Left lobe of liver (tissue), 2 donors: ENCODE measurements at regions not wholly inside any gene's neighbourhood (a gene's known extent, or its start where the extent isn't known, plus 50 kb on each side); places are given as distances from the start of the nearest gene placed in this dataset.
"Not testable (repeated sequence)": the region's sequence is repeated elsewhere in the genome, so short reads cannot be mapped to it uniquely, and the experiment has no call there.

Source experiments
- ATAC-seq: fragments of 200-7000 bp; cut with Tn5 transposase; one replicate; pipeline ENCODE4 v1.9.1; 2020; ENCODE audit warnings: mild to moderate bottlenecking, moderate library complexity
- DNase-seq: peaks from one replicate; pipeline ENCODE4 v3.0.0-alpha.2; 2020; ENCODE audit warnings: low spot score
- donor health status: DM: no; HTN: no; CAD: no; lungs with moderate emphysema.
- donor health status: DM: no; HTN: yes; CAD: no.

DNA sequence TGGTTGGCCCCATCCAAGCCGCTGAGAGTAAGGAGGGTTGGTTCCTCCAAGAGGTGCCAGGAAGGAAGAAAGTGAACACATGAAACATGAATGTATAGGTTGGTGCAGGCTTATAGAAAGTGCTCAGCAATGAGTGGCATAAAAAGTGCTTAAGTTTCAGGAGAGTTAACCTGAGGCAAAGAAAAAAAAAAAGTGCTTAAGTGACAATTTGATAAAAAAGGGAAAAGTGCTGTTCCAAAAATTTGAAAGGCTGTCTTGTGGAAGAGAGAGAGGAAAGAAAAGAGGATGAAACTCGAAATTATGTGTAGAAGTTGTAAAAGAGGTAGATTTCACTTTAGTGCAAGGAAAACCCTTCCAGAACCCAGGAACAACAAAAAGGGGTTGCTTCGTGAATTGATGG, 85.5 kb upstream of the MAP4K4 start:
- no peak for DNase-seq
- ATAC-seq: no peak

DNA sequence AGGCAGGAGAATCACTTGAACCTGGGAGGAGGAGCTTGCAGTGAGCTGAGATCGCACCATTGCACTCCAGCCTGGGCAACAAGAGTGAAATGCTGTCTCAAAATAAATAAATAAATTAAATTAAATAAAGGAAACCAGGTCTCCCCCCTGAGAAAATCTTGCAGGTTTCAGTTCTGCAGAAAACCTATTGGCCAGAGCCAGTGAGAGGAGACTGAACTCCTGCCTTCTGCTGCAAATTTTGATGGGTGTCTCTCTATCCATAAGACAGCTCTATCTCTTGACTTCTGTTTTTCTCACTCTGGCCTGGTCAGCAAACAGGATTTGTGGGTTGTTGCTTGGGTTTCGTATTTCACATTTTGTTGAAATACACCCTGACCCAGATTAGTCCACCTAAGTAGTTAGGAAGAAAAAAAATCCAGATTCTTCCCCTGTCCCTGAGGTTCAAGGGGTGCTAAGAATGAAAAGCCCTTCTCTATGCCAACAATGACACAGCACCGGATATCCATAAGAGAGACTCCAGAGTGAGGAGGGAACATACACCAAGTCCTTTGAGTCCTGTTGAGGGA, 86.7 kb upstream of the MAP4K4 start:
- no peak for ATAC-seq
- DNase-seq: no peak

DNA sequence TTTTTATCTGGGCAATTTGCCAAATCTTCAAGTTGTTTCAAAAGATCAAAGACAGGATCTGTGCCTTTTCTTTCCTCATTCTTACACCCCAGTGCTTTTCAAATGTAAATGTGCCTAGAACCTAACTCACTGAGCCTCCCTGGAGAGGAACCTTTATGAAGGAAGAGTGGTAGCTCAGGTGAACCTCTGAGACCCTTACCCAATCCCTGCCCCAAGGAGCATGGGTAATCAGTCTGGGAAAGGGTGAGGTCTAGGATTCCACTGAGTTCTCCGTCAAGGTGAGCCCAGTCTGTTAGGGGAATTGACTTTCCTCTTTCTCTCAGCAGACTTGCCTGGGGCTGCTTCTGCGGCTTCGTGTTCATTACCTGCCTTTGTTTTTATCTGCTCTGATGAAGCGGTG, 88.1 kb upstream of the MAP4K4 start:
- DNase-seq (no peak), ATAC-seq (no peak)

DNA sequence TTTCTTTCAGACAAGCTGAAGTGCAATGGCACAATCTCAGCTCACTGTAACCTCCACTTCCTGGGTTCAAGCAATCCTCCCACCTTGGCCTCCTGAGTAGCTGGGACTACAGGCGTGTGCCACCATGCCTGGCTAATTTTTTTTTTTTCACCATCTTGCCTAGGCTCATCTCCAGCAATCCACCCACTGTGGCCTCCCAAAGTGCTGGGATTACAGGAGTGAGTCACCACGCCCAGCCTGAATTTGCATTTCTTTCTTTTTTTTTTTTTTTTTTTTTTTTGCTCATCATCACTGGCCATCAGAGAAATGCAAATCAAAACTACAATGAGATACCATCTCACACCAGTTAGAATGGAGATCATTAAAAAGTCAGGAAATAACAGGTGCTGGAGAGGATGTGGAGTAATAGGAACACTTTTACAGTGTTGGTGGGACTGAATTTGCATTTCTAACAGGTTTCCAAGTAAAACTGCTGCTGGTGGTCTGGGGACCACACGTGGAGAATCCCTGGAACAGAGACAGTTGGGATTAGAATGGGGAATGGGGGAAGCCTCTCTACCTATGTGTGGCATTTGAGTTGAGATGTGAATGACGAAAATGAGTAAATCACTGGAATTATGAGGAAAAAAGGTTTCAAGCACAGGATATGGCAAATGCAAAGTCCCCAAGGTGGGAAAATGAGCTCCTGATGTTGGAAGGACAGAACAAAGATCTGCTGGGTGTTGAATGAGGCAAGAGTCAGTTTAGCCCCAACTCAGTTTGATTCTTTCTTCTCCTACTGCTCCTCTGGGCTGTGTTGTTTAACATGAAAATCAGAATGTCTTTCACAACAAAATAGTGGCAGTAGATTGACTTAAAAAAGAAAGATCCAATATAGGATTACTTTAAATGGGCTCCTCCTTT, 88.8 kb upstream of the MAP4K4 start:
- no peak for ATAC-seq

DNA sequence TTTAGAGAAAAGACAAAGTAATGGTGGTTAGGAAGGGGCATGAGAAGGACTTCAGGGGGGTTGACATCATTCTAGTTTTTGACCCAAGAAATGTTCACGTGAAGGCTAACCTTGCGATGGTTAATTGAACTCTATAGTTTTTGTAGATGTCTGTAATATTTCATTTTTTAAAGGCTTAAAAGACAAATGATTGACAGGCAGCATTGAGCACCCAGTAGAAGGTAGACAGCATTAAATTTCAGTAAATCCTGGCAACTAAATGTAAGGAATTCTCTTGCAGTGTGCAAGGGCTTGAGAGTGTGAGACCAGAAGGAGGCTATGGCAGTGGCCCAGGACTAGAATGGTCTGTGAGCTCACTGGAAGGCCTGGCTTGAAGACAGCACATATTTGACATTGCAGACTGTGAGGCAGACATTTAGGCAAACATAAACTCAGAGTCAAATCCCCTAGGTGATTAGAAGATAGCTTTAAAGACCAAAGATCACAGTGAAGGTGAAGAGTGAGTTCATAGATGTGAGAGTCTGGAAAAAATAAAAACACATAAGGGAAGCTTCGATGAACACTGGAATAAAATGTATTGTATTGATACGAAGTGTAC, 100.1 kb upstream of the MAP4K4 start:
- DNase-seq (peak; percentile 70), ATAC-seq (peak; percentile 96)

More for the DNA sequence above, 88.8 kb upstream of the MAP4K4 start:
- no peak for DNase-seq

DNA sequence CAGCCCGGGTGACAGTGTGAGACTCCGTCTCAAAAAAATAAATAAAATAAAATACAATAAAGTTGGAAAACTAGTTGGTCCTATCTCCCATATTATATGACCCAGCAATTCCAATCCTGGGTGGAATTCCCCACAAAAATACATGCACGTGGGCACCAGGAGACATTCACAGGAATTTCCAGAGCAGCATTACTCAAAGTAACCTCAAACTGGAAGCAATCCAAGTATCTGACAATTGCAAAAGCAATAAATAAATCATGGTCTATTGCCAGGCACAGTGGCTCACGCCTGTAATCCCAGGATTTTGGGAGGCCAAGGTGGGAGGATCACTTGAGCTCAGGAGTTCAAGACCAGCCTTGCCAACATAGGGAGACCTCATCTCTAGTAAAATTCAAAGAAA, 101.2 kb upstream of the MAP4K4 start:
- ATAC-seq: peak; percentile 50
- no peak for DNase-seq

DNA sequence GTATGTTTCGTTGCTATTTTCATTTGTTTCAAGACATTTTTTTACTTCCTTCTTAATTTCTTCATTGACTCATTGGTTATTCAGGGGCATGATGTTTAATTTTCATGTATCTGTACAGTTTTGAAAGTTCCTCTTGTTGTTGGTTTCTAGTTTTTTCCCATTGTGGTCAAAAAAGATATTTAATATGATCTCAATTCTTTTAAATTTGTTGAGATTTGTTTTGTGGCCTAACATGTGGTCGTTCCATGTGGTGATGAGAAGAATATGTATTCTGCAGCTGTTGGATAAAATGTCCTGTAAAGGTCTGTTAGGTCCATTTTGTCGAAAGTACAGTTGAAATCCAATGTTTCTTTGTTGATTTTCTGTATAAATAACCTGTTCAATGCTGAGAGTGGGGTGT, 110.3 kb upstream of the MAP4K4 start:
- ATAC-seq: no peak
- no peak for DNase-seq

DNA sequence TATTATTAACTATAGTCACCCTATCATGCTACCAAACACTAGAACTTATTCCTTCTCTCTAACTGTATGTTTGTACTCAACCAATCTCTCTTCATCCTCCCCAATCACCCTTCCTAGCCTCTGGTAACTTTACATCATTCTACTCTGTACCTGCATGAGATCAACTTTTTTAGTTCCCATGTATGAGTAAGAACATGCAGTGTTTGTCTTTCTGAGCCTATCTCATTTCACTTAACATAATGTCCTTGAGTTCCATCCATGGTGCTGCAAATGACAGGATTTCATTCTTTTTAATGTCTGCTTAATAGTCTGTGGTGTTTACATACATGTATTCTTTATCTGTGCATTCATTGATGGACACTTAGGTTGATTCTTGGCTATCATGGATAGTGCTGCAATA, 108.9 kb upstream of the RFX8 start:
- ATAC-seq: no peak
- no peak for DNase-seq

DNA sequence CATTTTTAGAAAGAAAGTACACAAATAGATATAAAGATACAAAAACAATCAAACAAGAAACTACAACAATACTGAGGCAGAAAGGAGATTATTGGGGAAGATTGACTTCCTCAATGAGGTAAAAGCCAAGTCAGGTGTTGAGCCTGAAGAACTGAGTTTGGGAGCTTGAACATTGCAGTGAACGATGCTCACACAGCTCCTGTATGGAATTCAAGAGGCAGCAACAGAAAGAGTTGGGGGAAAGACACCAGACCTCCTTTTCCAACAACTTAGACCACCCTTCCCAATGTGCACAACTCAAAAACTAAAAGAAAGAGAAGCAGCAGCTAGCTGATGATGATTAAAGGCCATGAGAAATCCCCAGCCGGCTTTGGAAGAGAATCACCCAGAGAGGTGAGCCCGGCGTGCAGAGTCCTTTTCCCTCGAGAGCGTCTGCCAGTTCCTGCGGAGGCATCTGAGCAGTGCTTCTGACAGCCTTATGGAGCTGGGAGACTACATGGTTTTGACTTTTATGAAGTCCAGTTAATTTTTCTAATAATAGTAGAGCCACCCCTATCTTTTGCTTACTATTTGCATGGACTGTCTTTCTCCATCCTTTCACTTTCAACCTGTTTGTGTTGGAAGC, 106.9 kb upstream of the RFX8 start:
- ATAC-seq (no peak), DNase-seq (no peak)

DNA sequence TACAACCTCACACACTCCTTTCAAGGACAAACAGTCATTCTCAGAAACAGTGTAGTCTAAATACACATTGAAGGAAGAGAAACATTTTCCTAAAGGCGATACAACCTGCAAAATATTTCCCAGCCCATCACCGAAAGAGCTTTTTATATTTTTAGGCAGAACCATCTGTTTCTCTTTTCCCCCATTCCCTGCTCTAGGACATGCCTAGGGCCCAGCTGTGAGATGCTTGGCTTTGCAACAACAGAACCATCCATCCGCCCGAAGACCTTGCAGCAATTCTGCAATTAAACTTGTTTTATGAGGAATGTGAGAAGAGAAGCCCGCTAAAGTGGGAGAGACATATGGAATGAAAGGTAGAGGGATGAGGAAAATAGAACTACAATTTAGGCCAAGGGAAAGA, 105.6 kb upstream of the RFX8 start:
- DNase-seq (no peak), ATAC-seq (no peak)

DNA sequence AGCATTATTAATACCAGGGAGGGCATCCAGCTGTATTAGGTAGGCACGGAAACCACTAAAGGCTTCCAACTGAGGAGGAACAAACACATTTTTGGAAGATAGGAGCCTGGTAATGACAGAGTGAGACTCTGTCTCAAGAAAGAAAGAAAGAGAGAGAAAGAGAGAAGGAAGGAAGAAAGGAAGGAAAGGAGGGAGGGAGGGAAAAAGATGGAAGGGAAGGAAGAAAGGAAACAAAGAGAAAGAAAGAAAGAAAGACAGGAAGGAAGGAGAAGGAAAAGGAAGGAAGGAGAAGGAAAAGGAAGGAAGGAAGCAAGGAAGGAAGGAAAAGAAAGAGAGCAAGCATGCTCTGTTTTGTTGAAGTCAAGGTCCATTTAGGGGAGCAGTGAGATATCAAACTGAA, 103.8 kb upstream of the RFX8 start:
- ATAC-seq (no peak), DNase-seq (no peak)

DNA sequence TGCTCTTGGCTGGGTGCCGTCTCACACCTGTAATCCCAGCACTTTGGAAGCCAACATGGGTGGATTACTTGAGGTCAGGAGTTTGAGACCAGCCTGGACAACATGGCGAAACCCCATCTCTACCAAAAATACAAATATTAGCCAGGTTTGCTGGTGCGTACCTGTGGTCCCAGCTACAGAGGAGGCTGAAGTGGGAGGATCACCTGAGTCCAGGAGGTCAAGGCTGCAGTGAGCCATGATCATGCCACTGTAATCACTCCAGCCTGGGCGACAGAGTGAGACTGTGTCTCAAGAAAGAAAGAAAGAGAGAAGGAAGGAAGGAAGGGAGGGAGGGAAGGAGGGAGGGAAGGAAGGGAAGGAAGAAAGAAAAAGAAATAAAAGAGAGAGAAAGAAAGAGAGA, 103.2 kb upstream of the RFX8 start:
- ATAC-seq, DNase-seq: not testable (repeated sequence)

DNA sequence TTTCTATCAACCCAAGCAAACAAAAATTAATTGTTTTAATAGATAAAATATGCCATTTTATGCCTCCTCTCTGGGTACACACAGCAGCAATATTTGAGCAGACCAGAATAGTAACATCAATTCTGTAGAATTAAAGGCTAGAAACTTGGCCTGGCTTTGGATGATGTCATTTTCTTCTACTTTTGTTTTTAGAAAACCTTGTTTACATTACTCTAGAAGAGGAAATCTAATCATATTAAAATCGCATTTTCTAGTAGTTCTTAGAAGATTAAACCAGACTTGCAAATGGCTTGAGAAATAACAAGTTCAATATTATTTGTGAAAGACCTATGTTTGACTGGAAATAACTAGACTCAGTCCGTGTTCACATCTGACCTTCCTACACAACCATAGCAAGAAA, 102.3 kb upstream of the RFX8 start:
- DNase-seq: no peak
- ATAC-seq: no peak

DNA sequence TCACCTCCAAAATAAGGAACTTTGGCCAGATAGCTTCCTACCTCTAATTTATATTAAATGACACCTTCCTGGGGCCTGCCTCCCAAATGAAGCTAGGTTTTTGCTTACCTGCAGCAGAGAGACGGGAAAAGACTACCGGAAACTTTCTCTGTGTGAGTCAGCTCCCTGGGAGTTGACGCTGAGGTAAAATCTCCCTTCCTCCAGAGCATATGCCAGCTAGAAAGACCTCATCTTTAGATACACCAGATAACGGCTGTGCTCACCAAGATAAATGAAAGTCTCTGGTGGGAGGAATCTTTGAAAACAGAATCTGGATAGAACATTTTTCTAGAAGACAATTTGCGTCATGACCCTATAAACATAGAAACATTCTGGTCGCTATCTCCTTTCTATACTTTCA, 99.7 kb upstream of the RFX8 start:
- ATAC-seq (no peak), DNase-seq (no peak)

DNA sequence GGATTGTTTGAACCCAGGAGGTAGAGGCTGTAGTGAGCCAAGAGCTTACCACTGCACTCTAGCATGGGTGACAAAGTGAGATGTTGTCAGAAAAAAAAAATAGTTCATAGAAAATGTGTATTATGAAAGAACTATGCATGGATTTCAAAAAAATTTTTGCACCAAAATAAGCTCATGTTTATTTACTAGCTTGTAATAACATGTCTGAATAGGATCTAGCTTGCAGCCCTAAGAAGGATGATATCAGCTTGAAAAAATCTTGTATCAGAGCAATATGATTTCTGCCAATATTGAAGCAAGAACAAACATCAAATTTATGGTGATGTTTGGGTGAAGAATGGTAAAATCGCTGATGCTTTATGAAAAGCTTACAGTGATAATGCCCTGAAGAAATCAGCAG, 97.0 kb upstream of the RFX8 start:
- DNase-seq (no peak), ATAC-seq (no peak)

DNA sequence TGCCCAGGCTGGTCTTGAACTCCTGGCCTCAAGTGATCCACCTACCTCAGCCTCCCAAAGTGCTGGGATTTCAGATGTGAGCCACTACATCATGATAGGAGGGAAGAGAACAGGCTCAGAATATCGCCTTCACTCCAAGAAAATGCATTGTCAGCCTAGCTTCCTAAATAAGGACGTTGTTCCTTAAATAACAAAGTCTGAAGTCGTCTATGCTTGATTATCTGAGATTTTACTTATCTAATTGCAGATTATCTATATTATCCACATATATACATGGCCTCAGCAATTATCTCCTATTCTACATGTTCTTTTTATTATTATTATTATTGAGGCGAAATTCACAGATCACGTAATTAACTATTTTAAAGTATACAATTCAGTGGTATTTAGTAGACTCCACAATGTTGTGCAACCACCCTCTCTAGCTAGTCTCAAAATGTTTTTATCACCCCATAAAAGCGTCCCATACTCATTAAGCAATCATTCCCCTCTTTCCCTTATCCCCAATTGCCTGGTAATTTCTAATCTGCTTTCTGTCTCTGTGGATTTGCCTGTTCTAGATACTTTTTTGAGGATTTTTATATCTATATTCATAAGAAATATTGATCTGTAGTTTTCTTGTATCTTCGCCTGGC, 95.1 kb upstream of the RFX8 start:
- ATAC-seq: no peak

DNA sequence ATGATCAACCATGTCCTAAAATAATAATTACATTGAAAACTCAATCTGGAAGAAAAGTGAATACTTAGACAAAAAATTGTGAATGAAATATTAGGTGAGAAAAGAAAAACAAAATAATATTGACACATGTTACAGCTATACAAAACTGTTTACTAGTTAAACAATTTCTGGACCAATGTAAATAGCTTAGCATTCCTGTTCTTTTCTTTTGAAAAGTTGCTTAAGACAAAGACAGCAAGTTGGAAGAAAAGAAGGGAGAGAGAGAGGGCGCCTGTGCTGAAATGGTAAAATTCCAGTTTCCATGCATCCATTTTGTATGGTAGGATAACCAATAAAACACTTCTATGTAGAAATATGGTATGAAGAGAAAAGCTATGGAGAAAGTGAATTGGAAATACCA, 94.1 kb upstream of the RFX8 start:
- DNase-seq (no peak), ATAC-seq (no peak)

More for the DNA sequence above, 95.1 kb upstream of the RFX8 start:
- DNase-seq: no peak

DNA sequence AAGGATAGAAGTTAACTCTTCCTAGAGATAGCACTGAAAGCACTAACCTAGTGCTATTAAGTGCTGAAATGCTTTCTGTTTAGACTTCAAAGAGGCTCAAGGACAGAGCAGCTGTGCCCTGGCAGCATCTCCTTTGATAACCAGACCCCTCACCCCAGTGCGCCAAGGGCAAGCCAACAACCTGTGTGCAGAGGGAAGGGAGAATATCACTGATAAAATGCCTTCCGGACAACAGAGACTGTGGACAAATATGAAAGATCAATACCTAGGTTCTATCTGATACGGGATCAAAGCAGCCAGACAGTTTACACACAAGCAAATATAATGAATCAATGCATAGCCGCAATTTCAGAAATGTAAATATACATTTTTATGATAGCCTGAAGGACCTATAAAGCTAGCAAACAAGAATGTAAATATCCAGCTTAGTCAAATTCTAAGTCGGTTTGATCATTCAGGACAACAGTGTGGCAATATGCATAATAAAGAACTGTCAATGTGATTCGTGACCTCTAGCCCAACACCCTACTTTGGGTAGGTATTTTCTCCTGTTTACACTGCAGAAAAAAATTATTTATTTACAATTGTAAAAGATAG, 91.8 kb upstream of the RFX8 start:
- no peak for DNase-seq
- ATAC-seq: peak; percentile 29

DNA sequence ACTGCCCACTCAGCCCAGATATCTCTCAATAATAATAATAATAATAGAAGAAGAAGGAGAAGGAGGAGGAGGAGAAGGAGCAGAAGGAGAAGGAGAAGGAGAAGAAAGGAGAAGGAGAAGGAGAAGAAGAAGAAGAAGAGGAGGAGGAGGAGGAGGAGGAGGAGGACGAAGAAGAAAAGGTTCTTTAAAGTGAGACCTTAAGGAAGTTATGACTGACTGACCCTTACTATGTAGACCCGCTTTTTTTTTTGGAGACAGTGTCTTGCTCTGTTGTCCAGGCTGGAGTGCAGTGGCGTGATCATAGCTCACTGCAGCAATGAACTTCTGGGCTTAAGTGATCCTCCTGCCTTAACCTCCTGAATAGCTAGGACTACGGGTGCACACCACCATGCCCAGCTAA, 88.9 kb upstream of the RFX8 start:
- DNase-seq: no peak
- ATAC-seq: no peak

DNA sequence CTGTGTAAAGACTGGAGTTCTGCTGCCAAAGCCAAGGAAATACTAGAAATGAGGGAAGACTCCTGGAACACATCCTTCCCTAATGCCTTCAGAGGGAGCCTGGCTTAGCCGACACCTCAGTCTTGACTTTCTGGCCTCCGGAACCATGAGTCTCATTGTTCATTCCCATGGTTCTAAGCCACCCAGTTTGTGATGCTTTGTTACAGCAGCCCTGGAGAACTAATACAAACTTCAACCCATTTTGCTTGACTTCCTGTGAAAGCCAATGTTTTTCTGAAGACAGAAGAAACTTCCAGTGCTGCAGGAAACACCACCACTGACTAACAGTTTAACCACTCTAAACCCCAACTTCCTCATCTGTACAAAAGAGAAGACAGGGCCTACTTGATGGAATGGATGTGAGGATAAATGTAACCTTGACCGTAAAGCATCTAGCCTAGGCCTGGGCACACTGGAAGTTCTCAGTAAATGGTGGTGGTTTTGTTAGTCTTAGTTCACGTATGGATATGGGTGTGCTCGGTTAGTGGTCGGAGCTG, 85.9 kb upstream of the RFX8 start:
- no peak for DNase-seq
- ATAC-seq: no peak

DNA sequence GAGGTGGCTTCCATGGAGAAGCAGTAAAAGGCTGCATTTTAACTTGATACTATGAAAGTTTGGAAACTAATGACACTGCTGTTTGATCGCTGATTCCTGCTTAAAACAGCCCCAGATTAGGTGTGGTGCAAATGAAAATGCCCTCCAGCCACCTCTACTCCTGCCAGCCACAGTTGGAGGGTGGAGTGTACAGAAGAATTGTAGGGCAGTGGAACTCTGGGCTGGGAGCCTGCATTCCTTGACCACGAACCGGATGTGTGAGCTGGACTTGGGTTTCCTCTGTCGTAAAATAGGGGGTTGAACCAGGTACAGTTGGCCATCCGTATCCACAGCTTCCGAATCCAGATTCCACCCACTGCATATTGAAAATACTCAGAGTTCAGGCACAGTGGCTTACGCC, 84.6 kb upstream of the RFX8 start:
- ATAC-seq (no peak), DNase-seq (no peak)
